Activated CD8-positive, alpha-beta memory T cell treated with anti-CD3 and anti-CD28 coated beads, Interleukin-2, amount 10 ng/mL, durations not matched to agents 7 days and 5 days (primary cell): ENCODE measurements at regions not wholly inside any gene's neighbourhood (a gene's known extent, or its start where the extent isn't known, plus 50 kb on each side); places are given as distances from the start of the nearest gene placed in this dataset.

ENCODE experiments used
- ATAC-seq: fragments of 150-1000 bp; cut with Tn5 transposase; one replicate; pipeline ENCODE4 v1.10.0; 2021; ENCODE audit warnings: moderate library complexity
- CTCF ChIA-PET: fragments of 350-600 bp; sonication (Branson Sonifier 250); formaldehyde crosslinking; loops from one replicate; lab custom pipeline; 2021; ENCODE audit warnings: antibody characterized with exemption; lab: Charles Lee
- DNase-seq: peaks from one replicate; pipeline ENCODE4 v3.0.0-alpha.2; 2020
- H3K27ac Mint-ChIP-seq: one replicate; pipeline ENCODE4 v1.8.0; 2021; ENCODE audit warnings: mild to moderate bottlenecking, mixed read lengths
- H3K27me3 Mint-ChIP-seq: one replicate; pipeline ENCODE4 v1.8.0; 2021; ENCODE audit warnings: mixed read lengths
- H3K36me3 Mint-ChIP-seq: one replicate; pipeline ENCODE4 v1.8.0; 2021; ENCODE audit warnings: mild to moderate bottlenecking, mixed read lengths
- H3K4me1 Mint-ChIP-seq: one replicate; pipeline ENCODE4 v1.8.0; 2021; ENCODE audit warnings: mixed read lengths
- H3K4me3 Mint-ChIP-seq: one replicate; pipeline ENCODE4 v1.8.0; 2021; ENCODE audit warnings: mild to moderate bottlenecking, moderate library complexity, mixed read lengths
- H3K9me3 Mint-ChIP-seq: one replicate; pipeline ENCODE4 v1.8.0; 2022; ENCODE audit warnings: low read depth, mixed read lengths

- Mint-ChIP-seq H3K4me3 (no peak overlapping the region), H3K27ac (no peak overlapping the region), H3K27me3 (peaks cover 2% of the 10 kb centered on the region), H3K36me3 (no peaks in the 10 kb centered on the region), H3K4me1 (peaks cover 26% of the 10 kb centered on the region), H3K9me3 (no peaks in the 10 kb centered on the region)
- no peak for ATAC-seq
- CTCF ChIA-PET, result interaction anchor here (0.7 to 2.3 kb wide), 3 partner anchors 20 to 191 kb away, joined by 3 to 14 read pairs (median 3); no protein-coding TSS in a partner anchor
- DNase-seq, result no peak
Observed at GRCh38 chr10:43320226-43320625, 51.2 kb upstream of the FXYD4 start.

DNA sequence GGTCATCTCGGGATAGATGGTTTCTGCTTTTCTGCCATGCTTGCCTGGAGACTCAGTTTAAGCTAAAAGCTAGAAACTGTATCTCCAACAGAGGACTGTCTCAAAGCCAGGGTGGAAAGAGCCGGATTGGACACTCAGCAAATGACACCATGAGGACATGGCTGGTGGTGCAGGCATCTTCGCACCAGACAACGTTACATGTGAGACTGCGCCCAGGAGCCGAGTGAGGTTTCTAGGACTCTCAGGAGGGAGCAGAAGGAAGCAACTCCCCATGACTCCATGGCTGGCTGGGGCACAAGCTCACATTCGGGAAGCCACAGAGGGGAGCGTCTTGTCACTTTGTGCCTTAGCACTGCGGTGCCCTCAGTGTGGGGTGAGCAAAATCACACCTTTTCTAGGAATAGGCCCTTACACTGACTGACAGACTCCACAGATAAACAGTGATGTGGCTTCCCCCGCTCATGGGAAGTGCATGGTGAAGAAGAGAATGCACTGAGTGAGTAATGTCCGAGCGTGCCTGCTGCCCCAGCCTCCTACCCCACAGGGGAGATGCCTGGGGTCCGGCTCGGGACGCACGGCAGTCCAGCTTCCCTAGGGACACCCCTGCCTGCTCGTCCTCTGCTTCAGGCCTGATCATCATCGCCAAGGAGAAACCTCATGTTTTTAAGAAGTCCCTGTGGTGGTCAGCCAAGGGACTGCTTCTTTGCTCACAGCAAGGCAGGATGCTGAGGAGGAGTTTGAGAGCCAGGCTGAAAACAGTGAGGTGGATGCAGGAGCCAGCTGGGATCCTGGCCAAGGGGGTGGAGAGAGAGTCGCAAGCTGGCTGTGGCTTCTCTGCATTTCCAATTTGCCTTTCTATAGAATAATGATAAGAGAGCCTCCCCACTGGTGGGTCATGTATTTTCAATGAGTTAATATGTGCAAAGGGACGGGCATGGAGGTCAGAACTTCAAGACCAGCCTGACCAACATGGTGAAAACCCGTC, 52.2 kb upstream of the FXYD4 start:
- H3K9me3 Mint-ChIP-seq, result no peaks in the 10 kb centered on the region
- H3K27ac Mint-ChIP-seq, result no peak overlapping the region
- ATAC-seq (no peak), DNase-seq (no peak)
- peaks cover 2% of the 10 kb centered on the region for H3K27me3 Mint-ChIP-seq
- no peak overlapping the region for H3K4me3 Mint-ChIP-seq
- H3K4me1 Mint-ChIP-seq, result peaks cover 26% of the 10 kb centered on the region
- CTCF ChIA-PET, result interaction anchor here (2.3 kb wide), 1 partner anchor 27 kb away, joined by 14 read pairs; no protein-coding TSS in a partner anchor
- no peaks in the 10 kb centered on the region for H3K36me3 Mint-ChIP-seq

DNA sequence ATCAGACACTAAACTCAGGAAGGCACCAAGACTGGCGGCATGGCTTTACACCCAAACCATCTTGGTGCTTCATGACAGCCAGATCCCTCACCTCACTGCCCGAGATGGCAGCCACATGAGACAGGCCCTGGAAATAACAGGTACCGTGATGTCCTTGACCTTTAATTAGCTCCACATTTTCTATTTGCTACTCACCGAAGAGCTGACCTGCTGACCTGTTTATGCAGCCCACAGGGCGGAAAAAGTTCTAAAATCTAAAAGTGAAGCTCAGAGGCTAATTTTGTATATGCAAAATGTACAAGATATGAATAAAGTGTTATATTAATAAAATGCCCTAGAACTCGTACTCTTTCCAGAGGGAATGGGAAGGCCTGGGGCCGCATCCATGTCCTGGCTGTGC, 51.6 kb upstream of the RASGEF1A start:
- Mint-ChIP-seq H3K27ac (no peak overlapping the region), H3K36me3 (no peaks in the 10 kb centered on the region), H3K27me3 (peaks cover 2% of the 10 kb centered on the region), H3K4me3 (no peak overlapping the region), H3K9me3 (no peaks in the 10 kb centered on the region), H3K4me1 (peaks cover 26% of the 10 kb centered on the region)
- CTCF ChIA-PET, result interaction anchor here (2.3 kb wide), 1 partner anchor 26 kb away, joined by 14 read pairs; no protein-coding TSS in a partner anchor
- DNase-seq, result no peak
- ATAC-seq, result no peak

DNA sequence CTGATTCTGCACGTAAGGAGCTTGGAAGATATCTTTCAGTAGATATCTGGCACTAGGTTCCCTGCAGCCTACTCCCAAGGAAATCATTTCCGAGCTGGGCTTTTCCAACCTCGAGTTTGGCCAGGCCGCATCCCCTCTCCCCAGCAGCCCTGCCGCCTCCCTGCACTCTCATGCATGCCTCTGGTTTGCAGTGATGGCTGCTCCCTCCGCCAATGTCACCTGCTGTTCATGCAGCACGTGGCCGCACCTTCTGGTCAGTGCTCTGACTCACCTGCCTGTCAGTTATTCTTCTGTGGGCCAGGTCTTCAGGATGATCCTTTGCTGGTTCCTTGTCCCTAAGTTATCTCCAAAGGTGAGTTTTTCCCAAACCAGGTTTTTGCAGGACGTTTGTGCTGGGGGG, 50.6 kb upstream of the RASGEF1A start:
- DNase-seq (no peak), ATAC-seq (no peak)
- H3K27ac Mint-ChIP-seq, result no peak overlapping the region
- peaks cover under 1% of the 10 kb centered on the region for H3K27me3 Mint-ChIP-seq
- H3K9me3 Mint-ChIP-seq, result no peaks in the 10 kb centered on the region
- CTCF ChIA-PET, result interaction anchor here (0.6 kb wide), 1 partner anchor 58 kb away, joined by 4 read pairs; no protein-coding TSS in a partner anchor
- peaks cover 19% of the 10 kb centered on the region for H3K4me1 Mint-ChIP-seq
- H3K36me3 Mint-ChIP-seq, result no peaks in the 10 kb centered on the region
- H3K4me3 Mint-ChIP-seq, result no peak overlapping the region

DNA sequence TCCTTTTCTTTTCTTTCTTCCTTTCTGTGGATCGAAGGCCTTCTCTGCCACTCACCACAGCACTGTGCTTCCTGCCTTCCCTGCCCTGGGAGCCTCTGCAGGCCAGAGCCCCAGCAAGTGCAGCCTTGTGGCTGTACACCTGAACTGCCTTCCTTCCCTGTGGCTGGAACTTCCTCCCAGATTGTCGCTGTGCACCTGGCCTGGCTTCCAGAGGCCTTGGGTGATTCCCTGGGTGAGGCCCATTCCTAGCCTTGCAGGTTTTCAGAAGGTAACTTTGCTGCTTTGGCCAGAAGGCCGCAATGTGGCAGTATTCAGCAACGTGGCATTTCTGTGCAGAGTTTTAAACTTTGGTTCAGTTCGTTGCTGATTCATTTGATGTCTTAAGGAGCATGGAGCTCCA, 50.1 kb upstream of the RASGEF1A start:
- no peak overlapping the region for H3K4me3 Mint-ChIP-seq
- H3K9me3 Mint-ChIP-seq, result no peaks in the 10 kb centered on the region

More for the DNA sequence above, 50.1 kb upstream of the RASGEF1A start:
- peaks cover 18% of the 10 kb centered on the region for H3K4me1 Mint-ChIP-seq
- H3K27ac Mint-ChIP-seq, result no peak overlapping the region
- no peaks in the 10 kb centered on the region for H3K27me3 Mint-ChIP-seq
- CTCF ChIA-PET, result interaction anchor here (0.6 kb wide), 1 partner anchor 58 kb away, joined by 4 read pairs; no protein-coding TSS in a partner anchor
- H3K36me3 Mint-ChIP-seq, result no peaks in the 10 kb centered on the region
- DNase-seq (no peak), ATAC-seq (no peak)
